GM21390 (cell line): ENCODE measurements at regions not wholly inside any gene's neighbourhood (a gene's known extent, or its start where the extent isn't known, plus 50 kb on each side); places are given as distances from the start of the nearest gene placed in this dataset.
"Not testable (repeated sequence)": the region's sequence is repeated elsewhere in the genome, so short reads cannot be mapped to it uniquely, and the experiment has no call there.

Experiments
- ATAC-seq: cut with Tn5 transposase; IDR thresholded peaks from one replicate; pipeline ENCODE4 v1.9.1; 2021; ENCODE audit not compliant: unreplicated experiment

DNA sequence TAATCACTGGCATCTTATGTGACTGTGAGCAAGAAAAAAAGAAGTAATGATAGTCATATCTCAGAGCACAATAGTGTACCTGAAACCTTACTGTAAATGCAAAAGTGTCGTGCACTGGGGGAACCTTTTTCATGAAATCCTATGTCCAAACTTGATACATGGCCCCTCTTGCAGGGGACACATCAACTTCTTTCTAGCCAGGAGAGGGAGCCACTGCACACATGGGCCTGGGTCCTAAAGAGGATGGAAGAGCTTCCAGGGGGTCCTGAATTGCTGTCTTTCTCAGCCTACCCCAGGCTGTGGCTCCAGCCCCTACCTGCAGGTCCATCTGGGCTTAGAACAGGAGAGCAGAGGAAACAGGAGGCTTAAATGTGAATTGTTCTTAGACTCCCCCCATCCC lies 165.7 kb downstream of the SOD2 start:
- no peak for ATAC-seq

DNA sequence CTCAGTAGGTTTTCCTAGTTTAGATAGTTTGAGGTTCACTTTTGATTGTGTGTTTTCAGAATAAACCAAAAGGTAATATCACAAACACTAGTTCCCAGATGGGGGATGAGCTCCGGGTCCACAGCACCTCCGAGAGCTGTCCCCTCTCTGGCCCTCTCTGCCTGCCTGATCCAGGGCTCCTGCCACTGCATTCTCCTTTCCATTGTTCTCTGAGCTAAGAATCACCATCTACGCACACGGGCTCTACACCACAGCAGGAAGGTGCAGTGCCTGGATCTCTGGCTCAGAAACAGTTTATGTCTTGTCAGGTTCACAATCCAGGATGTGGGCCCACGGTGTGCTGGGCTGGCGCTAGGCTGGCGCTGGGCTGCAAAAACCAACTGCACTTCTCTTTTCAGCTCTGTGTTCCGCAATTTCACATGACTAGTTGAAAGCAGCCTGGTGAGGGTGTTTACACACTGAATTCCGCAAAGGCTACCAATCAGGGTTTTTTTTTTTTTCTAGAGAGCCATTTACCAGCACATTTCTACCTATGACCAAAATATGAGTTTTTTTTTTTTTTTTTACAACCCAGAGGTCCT lies 167.5 kb downstream of the SOD2 start:
- no peak for ATAC-seq

- ATAC-seq: no peak
Observed at GRCh38 chr6:159522877-159523547, 170.0 kb downstream of the SOD2 start.

GRCh38 chr6:159521962-159522361 lies 171.1 kb downstream of the SOD2 start:
- ATAC-seq: no peak

DNA sequence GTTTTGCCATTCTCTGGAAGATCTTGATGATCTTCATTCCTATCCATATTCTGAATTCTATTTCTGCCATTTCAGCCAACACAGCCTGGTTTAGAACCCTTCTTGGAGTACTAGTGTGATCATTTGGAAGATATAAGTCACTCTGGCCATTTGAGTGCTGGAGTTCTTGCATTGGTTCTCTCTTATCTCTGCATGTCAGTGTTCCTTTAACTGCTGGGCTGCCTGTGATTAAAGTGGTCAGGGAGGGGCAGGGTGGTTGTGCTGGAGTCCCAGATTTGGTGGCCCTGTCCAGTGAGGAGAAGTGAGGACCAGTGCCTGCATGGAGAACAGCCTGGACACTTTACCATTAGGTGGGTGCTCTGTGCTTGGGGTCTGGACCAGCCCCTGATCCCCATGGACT lies 173.0 kb downstream of the SOD2 start:
- no peak for ATAC-seq

DNA sequence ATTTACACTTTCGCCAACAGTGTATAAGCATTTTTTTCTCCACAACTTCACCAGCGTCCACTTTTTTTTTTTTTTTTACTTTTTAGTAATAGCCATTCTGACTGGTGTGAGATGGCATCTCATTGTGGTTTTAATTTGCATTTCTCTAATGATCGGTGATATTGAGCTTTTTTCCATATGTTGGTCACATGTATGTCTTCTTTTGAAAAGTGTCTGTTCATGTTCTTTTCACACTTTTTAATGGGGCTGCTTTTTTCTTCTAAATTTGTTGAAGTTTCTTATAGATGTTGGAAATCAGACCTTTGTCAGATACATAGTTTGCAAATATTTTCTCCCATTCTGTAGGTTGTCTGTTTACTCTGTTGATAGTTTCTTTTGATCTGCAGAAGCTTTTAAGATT lies 177.2 kb downstream of the SOD2 start:
- not testable (repeated sequence) for ATAC-seq

DNA sequence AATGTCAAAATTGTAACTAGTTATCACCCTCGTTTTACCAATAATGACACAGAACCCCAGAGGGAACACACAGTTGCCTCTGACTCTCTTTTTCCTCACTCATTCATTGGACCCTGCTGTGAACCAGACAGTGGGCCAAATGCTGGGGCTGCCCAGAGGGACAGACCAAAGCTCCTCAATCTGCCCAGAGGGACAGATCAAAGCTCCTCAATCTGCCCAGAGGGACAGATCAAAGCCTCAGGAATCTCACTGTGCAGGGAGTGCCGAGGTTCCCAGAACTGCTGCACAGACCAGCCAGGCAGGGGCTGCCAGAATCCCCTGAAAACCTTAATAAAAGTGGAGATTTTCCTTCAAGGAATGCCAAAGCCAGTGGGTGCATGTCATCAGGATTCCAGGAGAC lies 179.1 kb downstream of the SOD2 start:
- ATAC-seq: no peak

GRCh38 chr6:159513074-159513720 lies 179.8 kb downstream of the SOD2 start:
- ATAC-seq: no peak

- no peak for ATAC-seq
Observed at GRCh38 chr6:159512571-159512970, 180.5 kb downstream of the SOD2 start.

DNA sequence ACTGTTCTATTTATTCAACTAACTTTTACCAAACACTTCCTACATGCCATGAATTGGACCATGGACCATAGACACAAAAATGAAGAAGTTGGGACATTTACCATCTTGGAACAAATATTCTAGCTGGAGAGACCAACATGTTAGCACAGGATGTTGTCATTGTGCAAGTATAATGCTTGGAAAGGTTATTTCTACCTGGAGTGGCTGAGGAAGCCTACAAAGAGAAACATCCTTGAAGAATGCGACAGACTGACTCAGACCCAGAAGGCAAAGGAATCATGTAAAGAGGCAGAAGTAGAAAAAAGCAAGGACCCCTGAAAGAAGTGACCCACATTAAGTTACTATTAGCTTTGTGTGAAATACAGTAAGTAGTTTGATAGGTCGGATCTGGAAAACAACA lies 180.9 kb downstream of the SOD2 start:
- no peak for ATAC-seq

GRCh38 chr6:159510141-159510540 lies 182.9 kb downstream of the SOD2 start:
- no peak for ATAC-seq

DNA sequence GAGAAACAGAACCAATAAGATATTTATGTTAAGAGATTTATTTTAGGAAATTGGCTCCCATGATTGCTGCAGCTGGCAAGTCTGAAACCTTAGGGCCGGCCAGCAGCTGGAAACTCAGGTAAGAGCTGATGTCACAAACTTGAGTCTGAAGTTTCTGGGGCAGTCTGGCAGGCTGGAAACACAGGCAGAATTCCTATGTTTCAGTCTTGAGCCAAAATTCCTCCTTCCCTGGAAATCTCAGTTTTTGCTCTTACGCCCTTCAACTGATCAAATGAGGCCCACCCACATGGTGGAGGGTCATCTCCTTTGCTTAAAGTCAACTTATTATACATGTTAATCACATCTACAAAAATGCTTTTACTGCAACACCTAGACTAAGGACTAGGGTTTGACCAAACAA lies 184.1 kb downstream of the SOD2 start:
- no peak for ATAC-seq

DNA sequence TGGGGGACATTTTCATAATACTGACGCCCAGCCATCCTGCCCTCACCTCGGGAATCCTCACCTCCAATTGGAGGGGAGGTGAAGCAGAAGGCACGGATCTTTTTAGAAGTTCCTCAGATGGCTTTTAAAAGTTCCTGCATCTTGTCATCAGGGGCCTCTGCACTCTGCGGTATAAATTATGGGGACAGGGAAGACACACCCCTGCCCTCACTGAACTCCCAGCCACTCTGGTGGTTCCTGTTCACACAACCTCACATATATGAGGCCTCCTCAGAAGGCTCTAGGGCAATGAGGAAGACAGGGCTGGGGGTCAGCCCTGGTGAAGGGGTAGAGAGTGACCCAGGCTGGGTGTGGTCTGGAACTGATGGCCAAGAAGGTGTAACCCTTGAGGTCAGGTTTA lies 187.0 kb downstream of the SOD2 start:
- ATAC-seq: no peak

DNA sequence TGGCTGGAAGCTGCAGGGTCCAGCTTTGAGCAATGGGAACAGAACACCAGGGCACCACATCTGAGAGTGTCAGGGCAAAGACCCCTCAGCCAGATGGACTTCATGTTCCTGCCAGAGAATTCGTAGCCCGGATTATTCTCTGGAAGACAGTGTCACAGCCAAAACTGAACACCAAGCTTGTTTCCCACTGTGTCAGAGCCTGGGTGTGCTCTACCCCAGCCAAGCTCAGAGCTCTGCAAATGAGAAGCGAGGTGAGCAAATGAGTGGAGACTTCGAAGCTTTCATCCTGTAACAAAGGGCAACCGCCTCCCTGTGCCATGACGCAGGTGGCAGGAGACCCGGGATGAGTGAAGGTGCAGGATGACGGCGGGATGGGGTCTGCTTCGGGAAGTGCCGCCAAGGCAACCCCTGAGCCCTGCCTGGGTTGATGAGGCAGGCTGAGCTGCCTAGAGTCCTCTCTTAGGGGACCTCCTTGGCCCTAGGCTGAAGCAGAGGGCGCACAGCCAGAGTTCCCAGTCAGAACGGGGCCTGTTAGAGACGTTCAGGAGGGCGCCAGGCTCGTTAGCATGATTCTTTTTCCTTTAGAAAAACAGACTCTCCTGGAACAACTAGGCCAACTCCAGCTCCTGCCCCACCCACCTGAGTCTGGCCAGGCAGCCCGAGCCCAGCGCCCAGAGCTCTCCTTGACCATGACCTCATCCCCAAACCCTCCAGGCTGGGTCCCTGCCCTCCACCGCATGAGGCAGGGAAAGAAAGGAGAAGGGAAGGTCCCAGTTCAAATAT lies 187.7 kb downstream of the SOD2 start:
- no peak for ATAC-seq

- no peak for ATAC-seq
Observed at GRCh38 chr6:159501558-159501957, 191.5 kb downstream of the SOD2 start.

GRCh38 chr6:159499034-159499433 lies 194.0 kb downstream of the SOD2 start:
- no peak for ATAC-seq

- ATAC-seq: no peak
Observed at GRCh38 chr6:159494586-159494972, 198.5 kb downstream of the SOD2 start.

DNA sequence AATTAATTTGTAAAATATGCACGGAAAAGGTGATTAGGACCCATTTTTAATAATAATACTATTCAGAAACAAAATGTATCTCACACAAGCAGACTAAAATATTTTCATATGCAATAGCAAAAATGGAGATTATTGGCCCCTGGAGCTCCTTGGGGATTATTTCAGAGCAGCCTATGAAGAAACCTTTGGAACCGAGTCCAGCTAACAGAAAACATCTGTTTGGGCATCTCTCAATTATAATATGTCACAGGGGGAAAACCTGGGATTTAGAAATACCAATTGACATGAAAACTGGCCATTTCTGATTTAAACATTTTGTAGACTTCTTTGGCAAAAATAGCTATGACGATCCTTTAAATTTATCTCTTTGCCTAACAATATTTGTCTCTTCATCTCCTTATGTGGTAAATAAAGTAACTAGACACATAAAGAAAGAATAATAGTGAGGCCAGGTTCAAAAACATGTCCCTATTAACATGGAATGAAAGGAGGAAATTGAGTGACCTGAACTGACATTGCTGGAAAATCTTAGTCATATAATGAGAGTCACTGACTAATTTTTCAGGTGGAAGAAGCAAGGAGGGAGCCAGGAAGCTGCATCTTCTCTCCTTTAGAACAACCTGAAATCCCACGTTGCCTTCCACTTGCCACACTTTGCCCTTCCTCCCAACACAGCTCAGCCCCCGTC lies 199.0 kb downstream of the SOD2 start:
- ATAC-seq: no peak

DNA sequence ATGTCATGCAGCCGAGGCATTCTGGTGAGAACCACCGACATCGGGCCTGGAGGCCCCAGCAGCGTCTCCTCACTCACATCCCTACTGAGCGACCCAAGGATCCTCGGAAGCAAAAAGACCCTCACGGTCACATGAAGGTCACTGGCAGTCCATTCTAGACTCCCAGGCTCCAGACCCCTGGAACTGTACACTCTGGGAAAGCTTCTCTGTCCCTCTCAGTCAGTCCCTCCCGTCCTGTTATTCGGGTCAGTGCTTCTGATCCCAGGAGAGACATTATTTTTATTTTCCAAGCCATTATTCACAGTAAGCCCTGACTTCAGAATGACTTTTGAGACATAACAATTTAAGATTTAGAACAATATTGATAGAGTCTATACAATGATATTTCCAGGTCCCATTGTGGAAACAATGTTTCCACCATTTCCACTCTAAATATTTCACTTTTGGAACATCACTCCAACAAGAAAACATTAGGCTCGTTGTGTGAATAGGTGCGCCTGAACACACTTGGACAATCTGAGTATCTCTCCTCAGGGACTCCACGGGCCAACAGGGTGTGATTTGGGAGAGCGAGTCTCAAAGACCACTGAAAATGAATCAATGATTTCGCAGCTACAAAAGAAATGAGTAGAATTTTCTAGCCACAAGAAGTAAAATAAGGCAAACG lies 199.7 kb downstream of the SOD2 start:
- no peak for ATAC-seq

DNA sequence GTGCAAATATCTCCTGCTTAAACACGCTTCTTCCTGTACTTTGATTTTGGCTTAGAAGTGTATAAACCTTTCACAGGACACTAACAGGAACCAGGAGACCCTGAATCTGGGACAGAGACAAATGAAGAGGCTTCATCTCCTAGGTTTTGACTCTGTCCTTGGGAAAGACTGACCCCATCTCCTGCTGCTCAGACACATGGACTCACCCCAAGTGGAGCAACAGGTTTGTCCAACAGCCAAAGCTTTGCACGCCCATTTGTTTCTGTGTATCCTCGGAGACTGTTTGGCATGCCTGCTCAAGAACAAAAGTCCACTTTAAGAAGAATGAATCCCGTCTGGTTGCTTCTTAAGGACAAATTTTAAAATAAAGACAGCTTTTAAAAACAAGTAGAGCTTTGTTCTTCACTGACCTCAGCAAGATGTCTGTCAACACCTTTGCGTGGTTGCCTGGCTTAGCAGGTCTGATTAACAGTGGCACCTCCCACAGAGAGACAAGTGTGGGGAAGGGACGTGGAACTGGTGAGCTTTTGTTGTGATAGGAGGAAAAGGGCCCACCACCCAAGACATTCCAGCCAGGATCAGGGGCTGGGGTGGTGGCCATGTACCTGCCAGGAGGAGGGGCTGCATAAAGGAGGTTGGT lies 202.6 kb downstream of the SOD2 start:
- no peak for ATAC-seq
